Tibial artery (tissue), 4 donors: ENCODE measurements at regions not wholly inside any gene's neighbourhood (a gene's known extent, or its start where the extent isn't known, plus 50 kb on each side); places are given as distances from the start of the nearest gene placed in this dataset.

Source experiments
- DNase-seq, 2 donors: peaks; one replicate each; pipeline ENCODE4 v3.0.0-alpha.2; 2019
- H3K27ac ChIP-seq, 2 donors: fragments of 200-600 bp; sonication (generic) in 1 of 2; 1 replicate in 1 of 2; 2 replicates in 1 of 2; pipeline ENCODE4 v1.5.1; 2018 to 2019; ENCODE audit warnings: mild to moderate bottlenecking in 1 of 2
- H3K27me3 ChIP-seq, 2 donors: fragments of 200-600 bp; sonication (generic) in 1 of 2; one replicate each; pipeline versions ENCODE4 v1.5.1 to v1.6.0; 2016 to 2019
- H3K36me3 ChIP-seq, 3 donors: fragments of 200-600 bp; sonication (generic) in 2 of 3; one replicate each; pipeline ENCODE4 v1.5.1; 2016 to 2019; ENCODE audit warnings: mild to moderate bottlenecking in 2 of 3
- H3K4me1 ChIP-seq, 4 donors: fragments of 200-600 bp; sonication (generic) in 2 of 4; 1 replicate in 3 of 4; 2 replicates in 1 of 4; pipeline ENCODE4 v1.5.1; 2016 to 2019
- H3K4me3 ChIP-seq, 2 donors: fragments of 200-600 bp; sonication (generic) in 1 of 2; 1 replicate in 1 of 2; 2 replicates in 1 of 2; pipeline ENCODE4 v1.5.1; 2018 to 2019; ENCODE audit warnings: mild to moderate bottlenecking in 2 of 2
- H3K9me3 ChIP-seq, 3 donors: fragments of 200-600 bp; sonication (generic) in 1 of 3; one replicate each; pipeline ENCODE4 v1.5.1; 2016 to 2019
- intact Hi-C: fragments of 100-400 bp; cut with DNase I; formaldehyde crosslinking; loops from one replicate; pipeline ENCODE4 v1.15.0; 2023; ENCODE audit warnings: low total_unique reads
- TF ChIP-seq, protein P1 (sequence below), 2 experiments: fragments of 200-600 bp in 1 of 2; fragments of 450-650 bp in 1 of 2; IDR thresholded peaks; one replicate each; pipeline ENCODE4 v1.5.1; 2017 to 2019; ENCODE audit warnings: antibody characterized with exemption in 2 of 2, mild to moderate bottlenecking in 1 of 2, moderate library complexity in 1 of 2

GRCh38 chr14:65187421-65188049, 85.2 kb upstream of the MAX start:
- Histone ChIP-seq H3K9me3 (peaks cover 0 to 1% (median 0%) of the 10 kb centered on the region in 3 donors), H3K36me3 (no peaks in the 10 kb centered on the region), H3K27ac (no peak overlapping the region), H3K4me3 (no peak overlapping the region), H3K27me3 (peaks cover 0 to 16% of the 10 kb centered on the region in 2 donors), H3K4me1 (no peaks in the 10 kb centered on the region)
- intact Hi-C loops: no loop called here
- TF ChIP-seq, protein P1, sequence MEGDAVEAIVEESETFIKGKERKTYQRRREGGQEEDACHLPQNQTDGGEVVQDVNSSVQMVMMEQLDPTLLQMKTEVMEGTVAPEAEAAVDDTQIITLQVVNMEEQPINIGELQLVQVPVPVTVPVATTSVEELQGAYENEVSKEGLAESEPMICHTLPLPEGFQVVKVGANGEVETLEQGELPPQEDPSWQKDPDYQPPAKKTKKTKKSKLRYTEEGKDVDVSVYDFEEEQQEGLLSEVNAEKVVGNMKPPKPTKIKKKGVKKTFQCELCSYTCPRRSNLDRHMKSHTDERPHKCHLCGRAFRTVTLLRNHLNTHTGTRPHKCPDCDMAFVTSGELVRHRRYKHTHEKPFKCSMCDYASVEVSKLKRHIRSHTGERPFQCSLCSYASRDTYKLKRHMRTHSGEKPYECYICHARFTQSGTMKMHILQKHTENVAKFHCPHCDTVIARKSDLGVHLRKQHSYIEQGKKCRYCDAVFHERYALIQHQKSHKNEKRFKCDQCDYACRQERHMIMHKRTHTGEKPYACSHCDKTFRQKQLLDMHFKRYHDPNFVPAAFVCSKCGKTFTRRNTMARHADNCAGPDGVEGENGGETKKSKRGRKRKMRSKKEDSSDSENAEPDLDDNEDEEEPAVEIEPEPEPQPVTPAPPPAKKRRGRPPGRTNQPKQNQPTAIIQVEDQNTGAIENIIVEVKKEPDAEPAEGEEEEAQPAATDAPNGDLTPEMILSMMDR (IDR thresholded peaks at IDR 0.05): no peak
- no peak for DNase-seq

- no peak overlapping the region for H3K4me3 ChIP-seq
- TF ChIP-seq, protein P1 (IDR thresholded peaks at IDR 0.05): no peak
- H3K4me1 ChIP-seq: no peaks in the 10 kb centered on the region
- DNase-seq: no peak
- H3K27ac ChIP-seq: no peak overlapping the region
- intact Hi-C loops: no loop called here
- peaks cover 0 to 14% of the 10 kb centered on the region in 2 donors for H3K27me3 ChIP-seq
- H3K36me3 ChIP-seq: no peaks in the 10 kb centered on the region
- H3K9me3 ChIP-seq: no peaks in the 10 kb centered on the region
These were observed 88.0 kb upstream of the MAX start for GRCh38 chr14:65190312-65190711.

DNA sequence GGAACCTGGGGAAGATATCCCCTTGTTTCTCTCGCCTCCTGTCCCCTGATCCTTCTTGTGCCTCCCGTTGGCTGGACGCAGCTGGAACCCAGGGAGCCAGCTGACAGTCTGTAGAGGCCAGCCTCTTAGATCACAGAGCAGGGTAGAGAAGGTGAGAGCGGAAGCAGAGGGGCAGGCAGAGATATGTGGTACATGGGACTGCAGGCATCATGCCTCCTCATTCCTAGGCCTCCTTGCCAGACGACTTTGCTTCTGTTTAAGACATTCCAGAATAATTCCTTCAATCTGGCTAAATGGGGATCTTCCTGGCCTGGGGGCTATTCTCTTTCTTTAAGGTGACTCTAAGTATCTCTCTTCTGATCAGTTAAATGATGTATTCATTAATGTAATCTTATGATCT, 89.4 kb upstream of the MAX start:
- H3K27ac ChIP-seq: no peak overlapping the region
- no peak for DNase-seq
- H3K4me3 ChIP-seq: no peak overlapping the region
- intact Hi-C loops: no loop called here
- TF ChIP-seq, protein P1 (IDR thresholded peaks at IDR 0.05): no peak
- H3K9me3 ChIP-seq: no peaks in the 10 kb centered on the region
- H3K4me1 ChIP-seq: no peaks in the 10 kb centered on the region
- H3K27me3 ChIP-seq: peaks cover 0 to 14% of the 10 kb centered on the region in 2 donors
- no peaks in the 10 kb centered on the region for H3K36me3 ChIP-seq

- no peaks in the 10 kb centered on the region for H3K36me3 ChIP-seq
- intact Hi-C loops: no loop called here
- no peak overlapping the region for H3K4me3 ChIP-seq
- peaks cover 0 to 6% of the 10 kb centered on the region in 2 donors for H3K27me3 ChIP-seq
- H3K27ac ChIP-seq: no peak overlapping the region
- no peaks in the 10 kb centered on the region for H3K9me3 ChIP-seq
- no peaks in the 10 kb centered on the region for H3K4me1 ChIP-seq
- no peak for DNase-seq
- TF ChIP-seq, protein P1 (IDR thresholded peaks at IDR 0.05): no peak
These were observed 90.4 kb upstream of the MAX start for GRCh38 chr14:65192686-65193085.

DNA sequence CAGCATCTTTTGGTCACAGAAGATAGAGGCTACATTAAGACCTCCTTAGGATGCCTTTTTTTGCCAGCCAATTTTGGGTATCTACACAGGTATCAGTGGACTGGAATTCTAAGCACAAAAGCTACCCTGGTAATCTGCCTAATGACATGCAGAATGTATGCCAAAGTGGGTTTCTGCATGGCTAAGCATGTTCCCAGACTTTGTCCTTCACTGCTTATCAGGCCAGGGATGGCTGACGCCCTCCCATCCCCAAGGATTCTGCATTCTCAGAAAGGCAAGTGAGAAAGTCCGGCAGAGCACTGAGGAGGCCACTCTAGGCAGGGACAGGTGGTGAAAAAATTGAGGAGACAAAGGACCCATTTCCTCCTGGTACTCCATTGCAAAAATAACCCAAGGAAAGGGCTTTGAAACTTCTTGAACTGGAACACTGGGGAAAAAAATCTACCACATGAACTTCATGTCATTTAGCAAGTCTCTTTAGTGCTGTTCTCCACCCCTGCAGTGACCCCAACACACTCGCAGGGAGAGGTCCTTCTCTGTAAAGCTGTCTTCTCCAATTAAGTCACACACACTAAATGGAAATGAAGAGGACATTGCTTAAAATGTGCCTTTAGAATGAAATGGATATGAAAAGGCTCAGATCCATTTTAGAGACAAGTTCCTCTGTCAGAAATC, 91.7 kb upstream of the MAX start:
- no peak for DNase-seq
- Histone ChIP-seq H3K36me3 (no peaks in the 10 kb centered on the region), H3K27ac (no peak overlapping the region), H3K9me3 (no peaks in the 10 kb centered on the region), H3K4me3 (no peak overlapping the region), H3K4me1 (no peaks in the 10 kb centered on the region), H3K27me3 (peaks cover 0 to 5% of the 10 kb centered on the region in 2 donors)
- intact Hi-C loops: no loop called here
- TF ChIP-seq, protein P1 (IDR thresholded peaks at IDR 0.05): no peak
